HTR-8/SVneo (cell line): ENCODE measurements at regions not wholly inside any gene's neighbourhood (a gene's known extent, or its start where the extent isn't known, plus 50 kb on each side); places are given as distances from the start of the nearest gene placed in this dataset.
"Not testable (repeated sequence)": the region's sequence is repeated elsewhere in the genome, so short reads cannot be mapped to it uniquely, and the experiment has no call there.

Source experiments
- DNase-seq: peaks from one replicate; pipeline ENCODE4 v3.0.0; 2011; ENCODE audit warnings: low spot score, mixed read lengths; ENCODE audit not compliant: insufficient read length
- FAIRE-seq: peaks from 2 replicates; lab custom pipeline; 2011; peaks lifted over from hg19 to GRCh38; lab: Jason Lieb, UNC

- no peak for FAIRE-seq
- DNase-seq: no peak
Measured at GRCh38 chr6:25205629-25206028, 73.5 kb upstream of the CARMIL1 start.

GRCh38 chr6:25207453-25208155 is 71.6 kb upstream of the CARMIL1 start:
- FAIRE-seq: peak; percentile 64
- DNase-seq: not testable (repeated sequence)

GRCh38 chr6:25215881-25216280 is 63.3 kb upstream of the CARMIL1 start:
- no peak for DNase-seq
- no peak for FAIRE-seq

GRCh38 chr6:25217302-25217701 is 61.9 kb upstream of the CARMIL1 start:
- FAIRE-seq (no peak), DNase-seq (no peak)

- FAIRE-seq (no peak), DNase-seq (no peak)
Measured at GRCh38 chr6:25217829-25218228, 61.3 kb upstream of the CARMIL1 start.

- FAIRE-seq: no peak
Measured at GRCh38 chr6:25218346-25218745, 60.8 kb upstream of the CARMIL1 start.

GRCh38 chr6:25219216-25219916 is 59.8 kb upstream of the CARMIL1 start:
- DNase-seq (no peak), FAIRE-seq (no peak)

More at GRCh38 chr6:25218346-25218745, 60.8 kb upstream of the CARMIL1 start:
- no peak for DNase-seq

GRCh38 chr6:25219917-25220278 is 59.3 kb upstream of the CARMIL1 start:
- FAIRE-seq: no peak

GRCh38 chr6:25220857-25221256 is 58.3 kb upstream of the CARMIL1 start:
- FAIRE-seq: no peak
- no peak for DNase-seq

More at GRCh38 chr6:25219917-25220278, 59.3 kb upstream of the CARMIL1 start:
- no peak for DNase-seq

- DNase-seq (no peak), FAIRE-seq (no peak)
Measured at GRCh38 chr6:25222006-25222678, 57.0 kb upstream of the CARMIL1 start.

GRCh38 chr6:25223490-25223991 is 55.6 kb upstream of the CARMIL1 start:
- DNase-seq (peak; percentile 58), FAIRE-seq (no peak)

- DNase-seq (no peak), FAIRE-seq (no peak)
Measured at GRCh38 chr6:25224242-25224641, 54.9 kb upstream of the CARMIL1 start.

GRCh38 chr6:25227854-25228253 is 51.3 kb upstream of the CARMIL1 start:
- FAIRE-seq: peak; percentile 38
- DNase-seq: no peak
